SK-N-MC (cell line): ENCODE measurements at regions not wholly inside any gene's neighbourhood (a gene's known extent, or its start where the extent isn't known, plus 50 kb on each side); places are given as distances from the start of the nearest gene placed in this dataset.

Source experiments
- EZH2 ChIP-seq: fragments of 200-600 bp; sonication (generic); IDR thresholded peaks from one replicate; pipeline ENCODE4 v1.6.1; 2017; ENCODE audit warnings: antibody characterized with exemption
- FOXP2 ChIP-seq: optimal IDR thresholded peaks from 2 replicates; pipeline ENCODE3; 2011; ENCODE audit warnings: mild to moderate bottlenecking, moderate library complexity; ENCODE audit not compliant: insufficient read depth; ENCODE audit errors: extremely low read length, control extremely low read depth
- POLR2AphosphoS5 ChIP-seq: IDR thresholded peaks from 2 replicates; pipeline ENCODE4 v1.6.1; 2012; ENCODE audit warnings: mild to moderate bottlenecking, low read depth, low read length, borderline replicate concordance

- no peak for TF ChIP-seq EZH2
- TF ChIP-seq POLR2AphosphoS5: no peak
- no peak for TF ChIP-seq FOXP2
These were observed 50.4 kb upstream of the CACUL1 start for GRCh38 chr10:118805146-118805545.
